ENCODE measurements at regions not wholly inside any gene's neighbourhood (a gene's known extent, or its start where the extent isn't known, plus 50 kb on each side); places are given as distances from the start of the nearest gene placed in this dataset.

DNA sequence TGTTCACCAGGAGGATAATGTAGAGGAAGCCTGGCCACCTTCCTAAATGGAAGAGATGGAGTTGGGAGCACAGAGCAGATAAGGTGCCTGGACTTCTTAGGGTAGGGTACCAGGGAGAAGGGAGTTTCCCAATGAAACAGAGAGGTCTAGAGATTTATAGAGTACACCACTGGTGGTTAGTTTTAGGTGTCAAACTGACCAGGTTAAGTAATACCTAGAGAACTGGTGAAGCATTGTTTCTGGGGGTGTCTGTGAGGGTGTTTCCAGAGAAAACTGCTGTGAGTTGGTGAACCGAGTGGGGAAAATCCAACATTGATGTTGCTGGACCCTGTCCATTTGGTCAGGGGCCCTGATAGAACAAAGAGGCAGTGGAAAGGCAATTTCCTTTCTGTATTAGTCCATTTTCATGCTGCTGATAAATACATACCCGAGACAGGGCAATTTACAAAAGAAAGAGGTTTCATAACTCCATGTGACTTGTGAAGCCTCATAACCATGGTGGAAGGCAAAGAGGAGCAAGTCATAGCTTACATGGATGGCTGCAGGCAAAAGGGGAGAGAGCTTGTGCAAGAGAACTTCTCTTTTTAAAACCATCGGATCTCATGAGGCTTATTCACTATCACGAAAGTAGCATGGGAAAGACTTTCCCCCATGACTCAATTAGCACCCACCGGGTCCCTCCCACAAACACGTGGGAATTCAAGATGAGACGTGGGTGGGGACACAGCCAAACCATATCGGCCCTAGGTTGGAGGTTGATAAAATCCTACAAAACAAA lies 260.8 kb downstream of the CBLN2 start:
- no peak for TF ChIP-seq Cebpa-rat (IDR thresholded peaks at IDR 0.05)
- H4K20me1 ChIP-seq = no peaks in the 10 kb centered on the region
- H3K9me3 ChIP-seq = no peaks in the 10 kb centered on the region
- no peak overlapping the region for H3K9ac ChIP-seq
- H3K36me3 ChIP-seq = no peaks in the 10 kb centered on the region
- H3K4me2 ChIP-seq = no peak overlapping the region
- H3K27me3 ChIP-seq = no peaks in the 10 kb centered on the region
- no peak overlapping the region for H3K27ac ChIP-seq
- no peak overlapping the region for H3K4me3 ChIP-seq
- no peaks in the 10 kb centered on the region for H3K4me1 ChIP-seq

GRCh38 chr18:72273025-72273424 lies 271.1 kb downstream of the CBLN2 start:
- Histone ChIP-seq H3K4me3 (no peak overlapping the region), H3K4me2 (no peak overlapping the region), H3K9ac (no peak overlapping the region), H3K27me3 (no peaks in the 10 kb centered on the region), H3K36me3 (no peaks in the 10 kb centered on the region), H3K27ac (no peak overlapping the region), H3K4me1 (no peaks in the 10 kb centered on the region), H3K9me3 (no peaks in the 10 kb centered on the region), H4K20me1 (no peaks in the 10 kb centered on the region)
- no peak for TF ChIP-seq Cebpa-rat (IDR thresholded peaks at IDR 0.05)

- Histone ChIP-seq H3K36me3 (no peaks in the 10 kb centered on the region), H4K20me1 (no peaks in the 10 kb centered on the region), H3K27me3 (no peaks in the 10 kb centered on the region), H3K9me3 (no peaks in the 10 kb centered on the region), H3K9ac (no peak overlapping the region), H3K4me2 (no peak overlapping the region), H3K27ac (no peak overlapping the region), H3K4me1 (no peaks in the 10 kb centered on the region), H3K4me3 (no peak overlapping the region)
- no peak for TF ChIP-seq Cebpa-rat (IDR thresholded peaks at IDR 0.05)
Measured at GRCh38 chr18:72261590-72261989, 282.6 kb downstream of the CBLN2 start.

GRCh38 chr18:72246076-72246475 lies 298.1 kb downstream of the CBLN2 start:
- Histone ChIP-seq H3K4me1 (no peaks in the 10 kb centered on the region), H3K36me3 (no peaks in the 10 kb centered on the region), H3K4me2 (no peak overlapping the region), H3K27me3 (no peaks in the 10 kb centered on the region), H3K4me3 (no peak overlapping the region), H4K20me1 (no peaks in the 10 kb centered on the region), H3K9ac (no peak overlapping the region), H3K9me3 (peaks cover 7% of the 10 kb centered on the region; the same call in 1 of the 2 replicates), H3K27ac (no peak overlapping the region)
- no peak for TF ChIP-seq Cebpa-rat (IDR thresholded peaks at IDR 0.05)

- no peaks in the 10 kb centered on the region for H3K36me3 ChIP-seq
- no peaks in the 10 kb centered on the region for H3K4me1 ChIP-seq
- H3K27me3 ChIP-seq = no peaks in the 10 kb centered on the region
- no peak overlapping the region for H3K27ac ChIP-seq
- no peaks in the 10 kb centered on the region for H4K20me1 ChIP-seq
- H3K4me2 ChIP-seq = no peak overlapping the region
- H3K4me3 ChIP-seq = no peak overlapping the region
- no peak overlapping the region for H3K9ac ChIP-seq
- no peak for TF ChIP-seq Cebpa-rat (IDR thresholded peaks at IDR 0.05)
- H3K9me3 ChIP-seq = no peaks in the 10 kb centered on the region
Measured at GRCh38 chr18:72235422-72235821, 308.7 kb downstream of the CBLN2 start.

DNA sequence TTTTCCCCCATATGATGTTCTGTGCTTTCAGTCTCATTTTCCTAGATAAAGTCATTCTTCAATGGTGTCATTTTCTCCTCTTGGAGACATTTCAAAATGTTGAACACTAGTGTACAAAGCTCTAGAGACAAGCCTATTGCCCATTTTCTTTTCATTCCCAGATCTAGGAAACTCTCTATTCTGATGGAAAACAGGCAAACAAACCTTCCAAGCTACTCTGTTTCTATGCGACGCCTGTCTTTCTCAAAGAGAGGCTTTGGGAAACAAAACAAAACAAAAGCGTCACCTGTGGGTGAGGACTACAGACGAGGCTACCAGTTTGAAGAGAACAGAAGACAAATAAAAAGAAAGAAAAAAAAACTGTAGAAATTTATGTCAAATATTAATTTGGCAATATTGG lies 311.0 kb downstream of the CBLN2 start:
- H3K9ac ChIP-seq = no peak overlapping the region
- H3K9me3 ChIP-seq = no peaks in the 10 kb centered on the region
- H3K27me3 ChIP-seq = no peaks in the 10 kb centered on the region
- H3K36me3 ChIP-seq = no peaks in the 10 kb centered on the region
- no peak overlapping the region for H3K27ac ChIP-seq
- no peak overlapping the region for H3K4me3 ChIP-seq
- no peak for TF ChIP-seq Cebpa-rat (IDR thresholded peaks at IDR 0.05)
- H3K4me1 ChIP-seq = no peaks in the 10 kb centered on the region
- H4K20me1 ChIP-seq = no peaks in the 10 kb centered on the region
- no peak overlapping the region for H3K4me2 ChIP-seq

DNA sequence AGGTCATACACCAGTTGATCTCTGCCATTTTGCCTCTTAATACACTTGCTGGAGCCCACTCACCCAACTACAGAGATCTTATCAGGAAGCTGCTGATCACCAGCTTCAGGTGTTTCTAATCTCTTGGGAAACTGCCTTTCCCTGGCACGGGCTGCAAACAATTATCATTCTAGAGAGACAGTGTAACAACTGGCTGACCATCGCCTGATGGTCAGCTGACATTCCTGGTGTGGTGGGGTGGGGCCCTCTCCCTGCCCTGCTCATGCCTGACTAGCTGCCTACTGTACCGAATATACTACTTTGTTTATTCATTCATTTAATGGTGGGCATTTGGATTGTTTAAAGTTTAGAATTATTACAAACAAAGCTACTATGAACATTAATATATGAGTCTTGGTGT lies 311.5 kb downstream of the CBLN2 start:
- Histone ChIP-seq H3K36me3 (no peaks in the 10 kb centered on the region), H3K27me3 (no peaks in the 10 kb centered on the region), H3K9me3 (no peaks in the 10 kb centered on the region), H3K4me2 (no peak overlapping the region), H3K9ac (no peak overlapping the region), H4K20me1 (no peaks in the 10 kb centered on the region), H3K27ac (no peak overlapping the region), H3K4me1 (no peaks in the 10 kb centered on the region), H3K4me3 (no peak overlapping the region)
- no peak for TF ChIP-seq Cebpa-rat (IDR thresholded peaks at IDR 0.05)

- H3K4me2 ChIP-seq = no peak overlapping the region
- no peaks in the 10 kb centered on the region for H3K9me3 ChIP-seq
Measured at GRCh38 chr18:72225958-72226357, 318.2 kb downstream of the CBLN2 start.

DNA sequence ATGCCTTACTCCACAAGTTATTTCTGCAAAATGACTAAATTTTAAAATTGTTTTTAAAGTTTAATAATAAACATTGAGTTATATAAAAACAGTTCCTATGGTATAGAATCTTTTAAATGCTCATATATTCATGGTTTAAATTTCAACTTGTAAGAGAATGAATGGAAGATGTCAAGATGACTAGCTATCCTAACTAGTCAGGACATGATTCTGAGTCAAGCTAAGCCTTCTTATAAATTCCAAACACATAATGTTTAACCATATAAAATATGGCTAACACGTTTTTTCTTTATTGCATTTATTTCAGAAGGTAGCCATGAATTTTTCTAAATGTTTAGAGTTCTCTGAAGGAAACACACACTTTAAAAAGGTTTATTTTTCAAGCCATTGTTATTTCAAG lies 320.4 kb downstream of the CBLN2 start:
- Histone ChIP-seq H3K4me3 (no peak overlapping the region), H4K20me1 (no peaks in the 10 kb centered on the region), H3K36me3 (no peaks in the 10 kb centered on the region), H3K9me3 (no peaks in the 10 kb centered on the region), H3K9ac (no peak overlapping the region), H3K4me2 (no peak overlapping the region), H3K27me3 (no peaks in the 10 kb centered on the region), H3K27ac (no peak overlapping the region), H3K4me1 (no peaks in the 10 kb centered on the region)
- TF ChIP-seq Cebpa-rat (IDR thresholded peaks at IDR 0.05) = no peak

More at GRCh38 chr18:72225958-72226357, 318.2 kb downstream of the CBLN2 start:
- H3K4me1 ChIP-seq = no peaks in the 10 kb centered on the region
- TF ChIP-seq Cebpa-rat (IDR thresholded peaks at IDR 0.05) = no peak
- no peaks in the 10 kb centered on the region for H4K20me1 ChIP-seq
- no peak overlapping the region for H3K27ac ChIP-seq
- H3K4me3 ChIP-seq = no peak overlapping the region
- H3K36me3 ChIP-seq = no peaks in the 10 kb centered on the region
- no peaks in the 10 kb centered on the region for H3K27me3 ChIP-seq
- H3K9ac ChIP-seq = no peak overlapping the region

DNA sequence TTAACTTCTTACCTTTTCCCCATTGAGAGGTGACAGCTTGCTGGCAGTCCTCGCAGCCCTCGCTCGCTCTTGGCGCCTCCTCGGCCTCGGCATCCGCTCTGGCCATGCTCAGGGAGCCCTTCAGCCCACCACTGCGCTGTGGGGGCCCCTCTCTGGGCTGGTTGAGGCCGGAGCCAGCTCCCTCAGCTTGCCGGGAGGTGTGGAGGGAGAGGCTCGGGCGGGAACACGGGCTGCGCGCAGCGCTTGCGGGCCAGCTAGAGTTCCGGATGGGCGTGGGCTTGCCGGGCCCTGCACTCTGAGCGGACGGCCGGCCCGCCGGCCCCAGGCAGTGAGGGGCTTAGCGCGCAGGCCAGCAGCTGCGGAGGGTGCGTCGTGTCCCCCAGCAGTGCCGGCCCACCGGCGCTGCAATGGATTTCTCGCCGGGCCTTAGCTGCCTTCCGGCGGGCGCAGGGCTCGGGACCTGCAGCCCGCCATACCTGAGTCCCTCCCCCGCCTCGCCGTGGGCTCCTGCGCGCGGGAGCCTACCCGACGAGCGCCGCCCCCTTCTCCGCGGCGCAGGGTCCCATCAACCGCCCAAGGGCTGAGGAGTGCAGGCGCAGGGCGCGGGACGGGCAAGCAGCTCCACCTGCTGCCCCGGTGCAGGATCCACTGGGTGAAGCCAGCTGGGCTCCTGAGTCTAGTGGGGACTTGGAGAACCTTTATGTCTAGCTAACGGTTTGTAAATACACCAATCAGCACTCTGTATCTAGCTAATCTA lies 335.0 kb downstream of the CBLN2 start:
- Histone ChIP-seq H3K36me3 (no peaks in the 10 kb centered on the region), H3K4me3 (no peak overlapping the region), H3K4me1 (no peaks in the 10 kb centered on the region), H3K9ac (no peak overlapping the region), H3K27me3 (no peaks in the 10 kb centered on the region), H3K4me2 (no peak overlapping the region), H4K20me1 (no peaks in the 10 kb centered on the region), H3K27ac (no peak overlapping the region), H3K9me3 (peaks cover 14% of the 10 kb centered on the region)
- TF ChIP-seq Cebpa-rat (IDR thresholded peaks at IDR 0.05) = no peak

Data from BLaER1 (cell line).